ENCODE measurements at regions not wholly inside any gene's neighbourhood (a gene's known extent, or its start where the extent isn't known, plus 50 kb on each side); places are given as distances from the start of the nearest gene placed in this dataset.

- TF ChIP-seq JUND (IDR thresholded peaks at IDR 0.05; ENCODE audit: low read depth): no peak
- no peak for DNase-seq (ENCODE audit: low read depth in 1 of 2, low spot score in 1 of 2)
- in situ Hi-C loops (cut with HindIII; ENCODE audit: low pct_unique_long_range_greater_than_20kb, low sequenced_read_pairs): no loop called here
Observed at GRCh38 chr7:91343996-91344629, 79.9 kb downstream of the FZD1 start.

DNA sequence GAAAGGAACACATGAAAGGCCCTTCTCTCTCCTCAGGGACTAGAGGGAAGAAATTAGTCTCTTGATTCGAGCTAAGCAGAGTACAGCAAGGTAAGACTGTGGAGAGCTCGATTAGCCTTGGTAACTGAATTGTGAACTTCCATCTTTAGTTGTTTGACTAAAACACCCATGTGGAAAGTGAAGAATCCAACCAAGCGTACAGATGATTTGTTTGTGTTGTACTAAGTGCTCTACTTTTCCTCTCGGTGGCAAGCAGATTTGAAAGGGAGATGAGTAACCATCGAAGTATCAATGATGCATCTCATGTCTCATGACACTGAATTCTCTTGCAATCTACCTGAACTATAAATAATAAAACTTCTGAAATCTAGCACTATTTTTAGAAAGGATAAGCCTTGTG, 80.7 kb downstream of the FZD1 start:
- TF ChIP-seq JUND (IDR thresholded peaks at IDR 0.05; ENCODE audit: low read depth): no peak
- in situ Hi-C loops (cut with HindIII; ENCODE audit: low pct_unique_long_range_greater_than_20kb, low sequenced_read_pairs): no loop called here
- no peak for DNase-seq (ENCODE audit: low read depth in 1 of 2, low spot score in 1 of 2)

DNA sequence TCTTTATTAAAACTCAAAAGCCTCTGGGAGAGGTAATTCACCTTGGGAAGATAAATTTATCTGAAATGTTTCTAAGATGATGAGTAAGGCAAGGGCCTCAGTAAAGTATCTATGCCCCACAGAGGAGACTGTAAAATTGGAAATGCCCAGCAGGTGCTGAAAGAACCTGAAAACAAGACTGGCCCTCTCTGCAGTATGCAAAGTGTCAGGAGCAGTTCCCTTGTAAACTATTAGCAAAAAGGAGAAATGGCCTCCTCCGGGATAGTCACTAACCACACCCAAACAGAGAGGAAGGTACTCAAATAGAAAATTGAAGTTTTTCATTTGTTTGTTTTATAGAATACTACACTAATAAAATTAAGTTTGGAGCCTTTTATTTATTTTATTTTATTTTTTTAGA, 81.2 kb downstream of the FZD1 start:
- no peak for TF ChIP-seq JUND (IDR thresholded peaks at IDR 0.05; ENCODE audit: low read depth)
- in situ Hi-C loops (cut with HindIII; ENCODE audit: low pct_unique_long_range_greater_than_20kb, low sequenced_read_pairs): no loop called here

GRCh38 chr7:91346426-91346825, 82.2 kb downstream of the FZD1 start:
- no peak for DNase-seq (ENCODE audit: low read depth in 1 of 2, low spot score in 1 of 2)
- TF ChIP-seq JUND (IDR thresholded peaks at IDR 0.05; ENCODE audit: low read depth): no peak
- in situ Hi-C loops (cut with HindIII; ENCODE audit: low pct_unique_long_range_greater_than_20kb, low sequenced_read_pairs): no loop called here

More for the DNA sequence above, 81.2 kb downstream of the FZD1 start:
- DNase-seq (ENCODE audit: low read depth in 1 of 2, low spot score in 1 of 2): no peak

DNA sequence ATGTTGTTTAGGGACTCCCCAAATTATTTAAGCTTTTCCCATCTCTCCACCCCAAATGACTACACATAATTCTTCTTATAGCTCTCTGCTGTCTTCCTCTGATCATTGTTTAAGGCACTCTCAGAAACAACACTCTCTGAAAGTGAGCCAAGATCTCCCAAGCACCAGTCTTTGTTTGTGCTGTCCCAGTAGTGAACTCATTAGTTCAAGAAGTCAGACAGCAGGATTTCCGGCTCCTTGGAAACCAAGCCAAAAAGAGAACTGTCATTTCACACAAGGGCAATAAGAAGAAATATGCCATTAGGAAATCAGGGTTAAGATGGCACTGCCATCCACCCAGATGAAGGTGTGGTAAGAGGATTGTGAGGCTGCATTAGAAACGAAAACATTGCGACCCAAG, 83.1 kb downstream of the FZD1 start:
- TF ChIP-seq JUND (IDR thresholded peaks at IDR 0.05; ENCODE audit: low read depth): no peak
- in situ Hi-C loops (cut with HindIII; ENCODE audit: low pct_unique_long_range_greater_than_20kb, low sequenced_read_pairs): no loop called here
- DNase-seq (ENCODE audit: low read depth in 1 of 2, low spot score in 1 of 2): peak in 1 of 2 experiments; percentile 37

- no peak for TF ChIP-seq JUND (IDR thresholded peaks at IDR 0.05; ENCODE audit: low read depth)
- in situ Hi-C loops (cut with HindIII; ENCODE audit: low pct_unique_long_range_greater_than_20kb, low sequenced_read_pairs): no loop called here
- DNase-seq (ENCODE audit: low read depth in 1 of 2, low spot score in 1 of 2): no peak
Observed at GRCh38 chr7:91348711-91349110, 84.5 kb downstream of the FZD1 start.

- in situ Hi-C loops (cut with HindIII; ENCODE audit: low pct_unique_long_range_greater_than_20kb, low sequenced_read_pairs): no loop called here
- DNase-seq (ENCODE audit: low read depth in 1 of 2, low spot score in 1 of 2): no peak
- no peak for TF ChIP-seq JUND (IDR thresholded peaks at IDR 0.05; ENCODE audit: low read depth)
Observed at GRCh38 chr7:91351374-91351773, 87.1 kb downstream of the FZD1 start.

- no peak for DNase-seq (ENCODE audit: low read depth in 1 of 2, low spot score in 1 of 2)
- TF ChIP-seq JUND (IDR thresholded peaks at IDR 0.05; ENCODE audit: low read depth): no peak
- in situ Hi-C loops (cut with HindIII; ENCODE audit: low pct_unique_long_range_greater_than_20kb, low sequenced_read_pairs): no loop called here
Observed at GRCh38 chr7:91352091-91352490, 87.9 kb downstream of the FZD1 start.

DNA sequence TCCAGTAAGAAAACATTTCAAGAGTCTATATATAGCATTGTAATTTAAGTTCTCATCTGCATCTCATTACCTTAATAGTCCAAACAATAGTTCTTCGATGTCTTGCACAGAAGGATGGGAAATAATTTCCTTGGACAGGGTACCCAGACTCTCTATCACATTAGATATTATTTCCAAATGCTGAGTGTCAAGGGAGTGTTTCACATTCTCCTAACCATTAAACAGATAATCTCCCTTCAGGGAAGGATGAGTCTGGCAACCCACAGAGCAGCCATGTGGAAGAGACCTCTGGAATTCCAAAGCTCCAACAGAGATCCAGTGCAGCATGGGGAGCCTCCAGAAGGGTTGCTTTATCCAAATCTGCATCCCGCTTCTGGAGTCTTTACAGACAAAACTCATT, 89.6 kb downstream of the FZD1 start:
- no peak for TF ChIP-seq JUND (IDR thresholded peaks at IDR 0.05; ENCODE audit: low read depth)
- in situ Hi-C loops (cut with HindIII; ENCODE audit: low pct_unique_long_range_greater_than_20kb, low sequenced_read_pairs): no loop called here
- no peak for DNase-seq (ENCODE audit: low read depth in 1 of 2, low spot score in 1 of 2)

DNA sequence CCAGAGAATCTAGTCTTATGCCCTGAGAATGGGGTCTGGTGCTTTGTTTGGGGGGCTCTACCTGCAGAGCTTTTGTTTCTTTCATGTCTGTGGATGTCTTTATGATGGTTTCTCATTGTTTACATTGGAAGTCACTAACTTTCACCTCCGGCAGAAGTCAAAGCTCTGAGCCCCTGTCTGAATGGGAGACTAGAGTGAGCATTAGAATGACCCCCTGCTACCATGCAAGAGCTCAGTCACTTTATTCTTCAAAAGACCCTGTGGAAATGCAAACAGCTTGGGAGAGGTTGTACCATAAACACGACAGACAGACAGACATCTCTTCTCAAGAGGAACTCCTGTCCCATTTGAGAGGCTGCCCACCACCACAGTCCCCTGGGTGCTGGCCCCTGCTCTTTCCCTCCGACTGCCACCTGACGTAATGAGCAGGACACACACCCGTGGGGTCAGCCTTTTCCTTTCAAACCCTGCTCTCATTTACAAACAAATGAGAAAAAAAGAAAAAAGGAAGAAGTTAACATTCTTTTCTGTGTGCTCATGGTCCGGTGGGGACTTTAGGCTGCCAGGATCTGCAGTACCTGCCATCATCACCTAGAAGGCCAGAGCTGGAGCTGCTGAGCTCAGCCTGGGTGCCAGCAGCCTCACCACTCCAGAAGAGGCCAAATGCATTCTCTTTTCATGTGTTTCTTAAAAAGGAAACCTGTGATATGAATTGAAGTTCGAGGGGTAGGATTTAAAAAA, 91.6 kb downstream of the FZD1 start:
- TF ChIP-seq JUND (IDR thresholded peaks at IDR 0.05; ENCODE audit: low read depth): no peak
- DNase-seq (ENCODE audit: low read depth in 1 of 2, low spot score in 1 of 2): no peak
- in situ Hi-C loops (cut with HindIII; ENCODE audit: low pct_unique_long_range_greater_than_20kb, low sequenced_read_pairs): no loop called here

- no peak for DNase-seq (ENCODE audit: low read depth in 1 of 2, low spot score in 1 of 2)
- TF ChIP-seq JUND (IDR thresholded peaks at IDR 0.05; ENCODE audit: low read depth): no peak
Observed at GRCh38 chr7:91356915-91357314, 92.7 kb downstream of the FZD1 start.

GRCh38 chr7:91357379-91357778, 93.1 kb downstream of the FZD1 start:
- in situ Hi-C loops (cut with HindIII; ENCODE audit: low pct_unique_long_range_greater_than_20kb, low sequenced_read_pairs): no loop called here
- DNase-seq (ENCODE audit: low read depth in 1 of 2, low spot score in 1 of 2): no peak
- TF ChIP-seq JUND (IDR thresholded peaks at IDR 0.05; ENCODE audit: low read depth): no peak

More at GRCh38 chr7:91356915-91357314, 92.7 kb downstream of the FZD1 start:
- in situ Hi-C loops (cut with HindIII; ENCODE audit: low pct_unique_long_range_greater_than_20kb, low sequenced_read_pairs): no loop called here

DNA sequence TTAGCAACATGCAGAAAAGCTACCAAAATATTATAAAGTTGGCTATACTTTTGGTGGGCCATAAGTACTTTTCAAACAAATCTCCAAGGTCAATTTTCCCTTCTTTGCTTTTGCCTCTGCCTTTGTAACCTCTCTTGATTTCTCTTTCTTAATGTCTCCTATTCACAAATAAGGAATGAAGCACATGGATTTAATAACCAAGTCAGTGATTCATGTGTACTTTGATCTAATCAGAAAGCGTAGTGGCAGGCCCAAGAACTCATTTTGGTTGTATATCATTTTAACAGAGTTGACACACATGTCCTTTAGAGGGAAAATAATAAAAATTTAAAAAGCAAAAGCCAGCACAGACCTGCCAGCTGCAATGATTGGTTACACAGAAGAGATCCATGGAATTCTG, 93.7 kb downstream of the FZD1 start:
- in situ Hi-C loops (cut with HindIII; ENCODE audit: low pct_unique_long_range_greater_than_20kb, low sequenced_read_pairs): no loop called here
- no peak for TF ChIP-seq JUND (IDR thresholded peaks at IDR 0.05; ENCODE audit: low read depth)
- DNase-seq (ENCODE audit: low read depth in 1 of 2, low spot score in 1 of 2): no peak
